NT2/D1 (cell line): ENCODE measurements at regions not wholly inside any gene's neighbourhood (a gene's known extent, or its start where the extent isn't known, plus 50 kb on each side); places are given as distances from the start of the nearest gene placed in this dataset.

Experiments
- YY1 ChIP-seq: IDR thresholded peaks from 2 replicates; pipeline ENCODE4 v1.6.1; 2011; ENCODE audit not compliant: insufficient read length, insufficient read depth
- ZNF274 ChIP-seq: IDR thresholded peaks from 2 replicates; pipeline ENCODE4 v1.6.1; 2011; ENCODE audit warnings: mild to moderate bottlenecking, low read depth, low read length

DNA sequence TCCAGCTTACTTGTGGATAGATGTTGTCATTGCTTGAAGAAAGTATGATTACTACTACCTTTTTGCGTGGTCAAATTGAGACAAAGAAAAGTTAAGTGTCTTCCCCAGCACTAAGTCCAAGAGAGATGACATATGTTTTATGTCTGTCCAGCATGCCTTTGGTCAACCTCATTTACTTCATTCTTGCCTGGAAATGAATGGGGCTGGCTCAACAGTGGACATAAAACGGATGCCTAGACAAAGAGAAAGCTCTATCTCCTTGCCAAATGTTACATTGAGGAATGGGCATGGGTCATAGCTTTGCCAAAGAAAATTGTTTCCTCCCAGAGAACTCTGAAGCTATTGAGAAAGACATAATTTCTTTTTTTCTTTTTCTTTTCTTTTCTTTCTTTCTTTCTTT is 82.4 kb upstream of the PLPPR4 start:
- TF ChIP-seq ZNF274 = no peak
- TF ChIP-seq YY1 = no peak
